Ovary (tissue), 7 donors: ENCODE measurements at regions not wholly inside any gene's neighbourhood (a gene's known extent, or its start where the extent isn't known, plus 50 kb on each side); places are given as distances from the start of the nearest gene placed in this dataset.

Experiments used
- DNase-seq, 5 donors: peaks; one replicate each; pipeline ENCODE4 v3.0.0-alpha.2; 2019 to 2020
- H3K27ac ChIP-seq, 2 donors: fragments of 200-600 bp; one replicate each; pipeline versions ENCODE4 v1.5.1 to v1.8.0; 2019 to 2022
- H3K27me3 ChIP-seq: fragments of 200-600 bp; one replicate; pipeline ENCODE4 v1.8.0; 2022
- H3K36me3 ChIP-seq: fragments of 200-600 bp; sonication (generic); one replicate; pipeline ENCODE4 v1.5.1; 2019
- H3K4me1 ChIP-seq: one replicate; pipeline ENCODE4 v1.8.1; 2013; ENCODE audit warnings: mild to moderate bottlenecking, moderate library complexity; ENCODE audit not compliant: insufficient read depth
- H3K4me3 ChIP-seq: fragments of 200-600 bp; sonication (generic); one replicate; pipeline ENCODE4 v1.5.1; 2017
- H3K9me3 ChIP-seq, 2 donors: fragments of 200-600 bp in 1 of 2; sonication (generic) in 1 of 2; one replicate each; pipeline versions ENCODE4 v1.5.1 to v1.8.1; 2013 to 2019; ENCODE audit warnings: mild to moderate bottlenecking in 1 of 2, moderate library complexity in 1 of 2
- CTCF ChIP-seq, 3 donors: fragments of 450-650 bp in 2 of 3; fragments of 200-600 bp in 1 of 3; IDR thresholded peaks; one replicate each; pipeline versions ENCODE4 v1.5.1 to v1.8.0; 2016 to 2022; ENCODE audit warnings: antibody characterized with exemption in 3 of 3, mild to moderate bottlenecking in 1 of 3
- EP300 ChIP-seq: sonication (generic); formaldehyde crosslinking; IDR thresholded peaks from one replicate; pipeline ENCODE4 v1.6.1; 2017; ENCODE audit warnings: antibody characterized with exemption
- POLR2A ChIP-seq: fragments of 450-650 bp; IDR thresholded peaks from one replicate; pipeline ENCODE4 v1.6.1; 2017; ENCODE audit warnings: antibody characterized with exemption, mild to moderate bottlenecking, moderate library complexity
- WGBS, 3 donors: extraction: QIAGEN DNeasy Blood & Tissue Kit in 1 of 3; methylation state at CpG; one replicate each; pipeline versions ENCODE4 v1.1.5 to v1.1.7; 2013 to 2017; 5-methylcytosine and 5-hydroxymethylcytosine counted together
- intact Hi-C, 4 donors: fragments of 100-400 bp; cut with DNase I; formaldehyde crosslinking; loops; one replicate each; pipeline versions ENCODE4 v1.11.0 to v1.15.1; 2022 to 2023
- donor health status: DM: no; HTN: no; CAD: no; lungs with moderate emphysema.
- donor health status: DM: no; HTN: no; CAD: no.
- donor health status: Bipolar disorder and iron deficiency.
- donor health status: DM: no; HTN: no; CAD: no.
- donor health status: DM: yes; HTN: yes; CAD: no.

- Histone ChIP-seq H3K36me3 (no peaks in the 10 kb centered on the region), H3K4me1 (peaks cover 21% of the 10 kb centered on the region), H3K27me3 (no peaks in the 10 kb centered on the region), H3K4me3 (no peak overlapping the region), H3K27ac (peak overlapping the region; percentile 25 to 72), H3K9me3 (no peaks in the 10 kb centered on the region)
- intact Hi-C loops: loop anchor here in 3 of 4 donors (5.0 to 10.0 kb wide), 2 partner anchors 115 to 542 kb away; no protein-coding TSS in a partner anchor
- no peak for TF ChIP-seq EP300
- WGBS, 3 donors: 84 to 91% (median 87%) methylated on average over 8 of the region's 8 CpGs
- DNase-seq: peak in 1 of 5 donors; percentile 34
Observed at GRCh38 chr2:42942214-42942989, 150.0 kb upstream of the HAAO start.

- intact Hi-C loops: loop anchor here in 3 of 4 donors (5.0 to 10.0 kb wide), 2 partner anchors 114 to 543 kb away; no protein-coding TSS in a partner anchor
- Histone ChIP-seq H3K36me3 (no peaks in the 10 kb centered on the region), H3K27ac (peak overlapping the region; percentile 25 to 72), H3K4me1 (peaks cover 18% of the 10 kb centered on the region), H3K4me3 (no peak overlapping the region), H3K27me3 (no peaks in the 10 kb centered on the region), H3K9me3 (no peaks in the 10 kb centered on the region)
- WGBS, 3 donors: 20 to 32% (median 22%) methylated on average over 3 of the region's 3 CpGs
- TF ChIP-seq EP300: no peak
- TF ChIP-seq POLR2A: no peak
- TF ChIP-seq CTCF (IDR thresholded peaks at IDR 0.05): no peak
- DNase-seq: peak in 1 of 5 donors; percentile 43
Observed at GRCh38 chr2:42941633-42942176, 149.3 kb upstream of the HAAO start.

GRCh38 chr2:42939411-42940206 lies 147.2 kb upstream of the HAAO start:
- TF ChIP-seq EP300 (no peak), POLR2A (no peak), CTCF (IDR thresholded peaks at IDR 0.05) (no peak)
- Histone ChIP-seq H3K36me3 (no peaks in the 10 kb centered on the region), H3K27ac (peak overlapping the region in 1 of 2 donors; percentile 56), H3K9me3 (no peaks in the 10 kb centered on the region), H3K4me1 (peaks cover 22% of the 10 kb centered on the region), H3K27me3 (no peaks in the 10 kb centered on the region), H3K4me3 (no peak overlapping the region)
- peak in 1 of 5 donors; percentile 26 for DNase-seq
- WGBS, 3 donors: 48 to 63% (median 56%) methylated on average over 11 of the region's 11 CpGs
- intact Hi-C loops: loop anchor here in 3 of 4 donors (5.0 to 10.0 kb wide), 3 partner anchors 75 to 545 kb away; no protein-coding TSS in a partner anchor

GRCh38 chr2:42938671-42939370 lies 146.4 kb upstream of the HAAO start:
- Histone ChIP-seq H3K27me3 (no peaks in the 10 kb centered on the region), H3K27ac (peak overlapping the region in 1 of 2 donors; percentile 56)
- intact Hi-C loops: loop anchor here in 1 of 4 donors (10.0 kb wide), 1 partner anchor 74 kb away; no protein-coding TSS in a partner anchor

More at GRCh38 chr2:42938671-42939370, 146.4 kb upstream of the HAAO start:
- WGBS, 3 donors: 94 to 96% (median 94%) methylated on average over 3 of the region's 3 CpGs
- H3K4me1 ChIP-seq: peaks cover 22% of the 10 kb centered on the region
- no peaks in the 10 kb centered on the region for H3K36me3 ChIP-seq
- no peak overlapping the region for H3K4me3 ChIP-seq
- DNase-seq: peak in 2 of 5 donors; percentile 8 to 17
- no peak for TF ChIP-seq CTCF (IDR thresholded peaks at IDR 0.05)
- no peak for TF ChIP-seq EP300
- TF ChIP-seq POLR2A: no peak
- no peaks in the 10 kb centered on the region for H3K9me3 ChIP-seq
